Bone marrow (tissue), 2 donors: ENCODE measurements at regions not wholly inside any gene's neighbourhood (a gene's known extent, or its start where the extent isn't known, plus 50 kb on each side); places are given as distances from the start of the nearest gene placed in this dataset.
"Not testable (repeated sequence)": the region's sequence is repeated elsewhere in the genome, so short reads cannot be mapped to it uniquely, and the experiment has no call there.

Experiments used
- DNase-seq, 2 donors: peaks; one replicate each; lab custom pipeline; 2025; lab: John Stamatoyannopoulos, UW

- no peak for DNase-seq
Observed at GRCh38 chr20:55685425-55685824, 319.9 kb downstream of the CBLN4 start.

GRCh38 chr20:55684578-55684977, 320.7 kb downstream of the CBLN4 start:
- DNase-seq = no peak

GRCh38 chr20:55678970-55679667, 326.2 kb downstream of the CBLN4 start:
- DNase-seq = no peak

- DNase-seq = no peak
Observed at GRCh38 chr20:55678126-55678525, 327.2 kb downstream of the CBLN4 start.

GRCh38 chr20:55677011-55677410, 328.3 kb downstream of the CBLN4 start:
- no peak for DNase-seq

- no peak for DNase-seq
Observed at GRCh38 chr20:55676097-55676496, 329.2 kb downstream of the CBLN4 start.

GRCh38 chr20:55668631-55669030, 336.7 kb downstream of the CBLN4 start:
- no peak for DNase-seq

- no peak for DNase-seq
Observed at GRCh38 chr20:55667955-55668354, 337.4 kb downstream of the CBLN4 start.

- no peak for DNase-seq
Observed at GRCh38 chr20:55667024-55667423, 338.3 kb downstream of the CBLN4 start.

- no peak for DNase-seq
Observed at GRCh38 chr20:55656231-55656775, 349.0 kb downstream of the CBLN4 start.

- DNase-seq = no peak
Observed at GRCh38 chr20:55650657-55651360, 354.5 kb downstream of the CBLN4 start.

- DNase-seq = no peak
Observed at GRCh38 chr20:55649254-55649653, 356.1 kb downstream of the CBLN4 start.

GRCh38 chr20:55646851-55647250, 358.5 kb downstream of the CBLN4 start:
- DNase-seq = no peak

GRCh38 chr20:55641497-55641896, 363.8 kb downstream of the CBLN4 start:
- DNase-seq = no peak

GRCh38 chr20:55635870-55636269, 369.4 kb downstream of the CBLN4 start:
- DNase-seq = no peak

GRCh38 chr20:55632592-55632991, 372.7 kb downstream of the CBLN4 start:
- DNase-seq = no peak

- not testable (repeated sequence) for DNase-seq
Observed at GRCh38 chr20:55629143-55629542, 376.2 kb downstream of the CBLN4 start.

GRCh38 chr20:55626716-55627115, 378.6 kb downstream of the CBLN4 start:
- no peak for DNase-seq

- DNase-seq = no peak
Observed at GRCh38 chr20:55616367-55616766, 389.0 kb downstream of the CBLN4 start.

GRCh38 chr20:55615818-55616217, 389.5 kb downstream of the CBLN4 start:
- DNase-seq = no peak

- no peak for DNase-seq
Observed at GRCh38 chr20:55614220-55614757, 391.0 kb downstream of the CBLN4 start.

GRCh38 chr20:55610756-55611155, 394.6 kb downstream of the CBLN4 start:
- DNase-seq = no peak

- no peak for DNase-seq
Observed at GRCh38 chr20:55605594-55605993, 399.7 kb downstream of the CBLN4 start.
